ENCODE measurements at regions not wholly inside any gene's neighbourhood (a gene's known extent, or its start where the extent isn't known, plus 50 kb on each side); places are given as distances from the start of the nearest gene placed in this dataset.

- no peak for DNase-seq
Measured at GRCh38 chr7:122944682-122945303, 50.7 kb downstream of the TAS2R16 start.

DNA sequence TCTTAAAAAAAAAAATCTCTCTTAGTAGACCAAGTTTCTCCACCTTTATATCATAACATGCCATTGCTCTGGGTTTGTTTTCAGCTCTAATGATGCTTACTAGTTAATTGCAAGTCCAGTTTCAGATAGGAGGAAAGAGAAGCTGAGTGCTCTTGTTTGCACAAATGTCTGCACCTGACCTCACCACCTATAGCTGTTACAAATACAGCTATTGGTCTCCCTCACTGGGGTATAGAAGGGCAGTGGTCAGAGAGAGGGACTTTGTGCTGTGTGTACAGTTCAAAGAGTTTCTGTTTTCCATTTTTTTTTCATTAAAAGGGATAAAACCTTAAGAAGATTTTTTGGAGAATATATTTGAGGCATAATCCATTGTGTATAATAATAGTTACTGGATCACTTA, 52.7 kb downstream of the TAS2R16 start:
- DNase-seq, result peak in 1 of 2 experiments; percentile 12

DNA sequence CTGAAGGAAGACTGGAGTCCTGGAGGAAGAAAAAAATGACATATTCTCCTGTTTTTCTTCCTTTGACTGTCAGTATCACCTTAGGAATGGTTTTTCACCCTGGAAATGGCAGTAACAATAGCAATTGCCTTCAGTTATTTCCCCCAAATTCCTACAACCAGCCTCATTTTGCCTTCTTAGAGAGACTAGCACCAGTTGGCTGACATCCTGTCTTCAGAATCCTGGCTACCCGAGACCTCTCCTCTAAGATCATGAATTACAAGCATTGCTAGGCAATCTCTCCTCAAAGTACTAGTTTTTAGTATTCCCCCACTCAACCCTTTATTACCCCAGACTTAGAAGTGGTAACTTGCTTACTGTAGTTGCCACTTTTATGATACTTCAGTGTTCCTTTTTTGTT, 53.4 kb downstream of the TAS2R16 start:
- no peak for DNase-seq
